ENCODE measurements at regions not wholly inside any gene's neighbourhood (a gene's known extent, or its start where the extent isn't known, plus 50 kb on each side); places are given as distances from the start of the nearest gene placed in this dataset.

- ATAC-seq = no peak
- H3K36me3 Mint-ChIP-seq = peaks cover 10% of the 10 kb centered on the region
- TF ChIP-seq NR2C2 (CRISPR knock-in tag; IDR thresholded peaks at IDR 0.05) = no peak
- TF ChIP-seq ZNF263 (CRISPR knock-in tag; IDR thresholded peaks at IDR 0.05; ENCODE audit: low read depth) = no peak
- no peak for TF ChIP-seq ZNF416 (CRISPR knock-in tag; IDR thresholded peaks at IDR 0.05)
- TF ChIP-seq, protein P1, sequence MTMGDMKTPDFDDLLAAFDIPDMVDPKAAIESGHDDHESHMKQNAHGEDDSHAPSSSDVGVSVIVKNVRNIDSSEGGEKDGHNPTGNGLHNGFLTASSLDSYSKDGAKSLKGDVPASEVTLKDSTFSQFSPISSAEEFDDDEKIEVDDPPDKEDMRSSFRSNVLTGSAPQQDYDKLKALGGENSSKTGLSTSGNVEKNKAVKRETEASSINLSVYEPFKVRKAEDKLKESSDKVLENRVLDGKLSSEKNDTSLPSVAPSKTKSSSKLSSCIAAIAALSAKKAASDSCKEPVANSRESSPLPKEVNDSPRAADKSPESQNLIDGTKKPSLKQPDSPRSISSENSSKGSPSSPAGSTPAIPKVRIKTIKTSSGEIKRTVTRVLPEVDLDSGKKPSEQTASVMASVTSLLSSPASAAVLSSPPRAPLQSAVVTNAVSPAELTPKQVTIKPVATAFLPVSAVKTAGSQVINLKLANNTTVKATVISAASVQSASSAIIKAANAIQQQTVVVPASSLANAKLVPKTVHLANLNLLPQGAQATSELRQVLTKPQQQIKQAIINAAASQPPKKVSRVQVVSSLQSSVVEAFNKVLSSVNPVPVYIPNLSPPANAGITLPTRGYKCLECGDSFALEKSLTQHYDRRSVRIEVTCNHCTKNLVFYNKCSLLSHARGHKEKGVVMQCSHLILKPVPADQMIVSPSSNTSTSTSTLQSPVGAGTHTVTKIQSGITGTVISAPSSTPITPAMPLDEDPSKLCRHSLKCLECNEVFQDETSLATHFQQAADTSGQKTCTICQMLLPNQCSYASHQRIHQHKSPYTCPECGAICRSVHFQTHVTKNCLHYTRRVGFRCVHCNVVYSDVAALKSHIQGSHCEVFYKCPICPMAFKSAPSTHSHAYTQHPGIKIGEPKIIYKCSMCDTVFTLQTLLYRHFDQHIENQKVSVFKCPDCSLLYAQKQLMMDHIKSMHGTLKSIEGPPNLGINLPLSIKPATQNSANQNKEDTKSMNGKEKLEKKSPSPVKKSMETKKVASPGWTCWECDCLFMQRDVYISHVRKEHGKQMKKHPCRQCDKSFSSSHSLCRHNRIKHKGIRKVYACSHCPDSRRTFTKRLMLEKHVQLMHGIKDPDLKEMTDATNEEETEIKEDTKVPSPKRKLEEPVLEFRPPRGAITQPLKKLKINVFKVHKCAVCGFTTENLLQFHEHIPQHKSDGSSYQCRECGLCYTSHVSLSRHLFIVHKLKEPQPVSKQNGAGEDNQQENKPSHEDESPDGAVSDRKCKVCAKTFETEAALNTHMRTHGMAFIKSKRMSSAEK (CRISPR knock-in tag; IDR thresholded peaks at IDR 0.05; ENCODE audit: borderline replicate concordance) = no peak
- TF ChIP-seq, protein P2, sequence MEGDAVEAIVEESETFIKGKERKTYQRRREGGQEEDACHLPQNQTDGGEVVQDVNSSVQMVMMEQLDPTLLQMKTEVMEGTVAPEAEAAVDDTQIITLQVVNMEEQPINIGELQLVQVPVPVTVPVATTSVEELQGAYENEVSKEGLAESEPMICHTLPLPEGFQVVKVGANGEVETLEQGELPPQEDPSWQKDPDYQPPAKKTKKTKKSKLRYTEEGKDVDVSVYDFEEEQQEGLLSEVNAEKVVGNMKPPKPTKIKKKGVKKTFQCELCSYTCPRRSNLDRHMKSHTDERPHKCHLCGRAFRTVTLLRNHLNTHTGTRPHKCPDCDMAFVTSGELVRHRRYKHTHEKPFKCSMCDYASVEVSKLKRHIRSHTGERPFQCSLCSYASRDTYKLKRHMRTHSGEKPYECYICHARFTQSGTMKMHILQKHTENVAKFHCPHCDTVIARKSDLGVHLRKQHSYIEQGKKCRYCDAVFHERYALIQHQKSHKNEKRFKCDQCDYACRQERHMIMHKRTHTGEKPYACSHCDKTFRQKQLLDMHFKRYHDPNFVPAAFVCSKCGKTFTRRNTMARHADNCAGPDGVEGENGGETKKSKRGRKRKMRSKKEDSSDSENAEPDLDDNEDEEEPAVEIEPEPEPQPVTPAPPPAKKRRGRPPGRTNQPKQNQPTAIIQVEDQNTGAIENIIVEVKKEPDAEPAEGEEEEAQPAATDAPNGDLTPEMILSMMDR (IDR thresholded peaks at IDR 0.05) = no peak
- TF ChIP-seq ZNF396 (CRISPR knock-in tag; IDR thresholded peaks at IDR 0.05; ENCODE audit: borderline replicate concordance) = no peak
- TF ChIP-seq NR1H2 (CRISPR knock-in tag; IDR thresholded peaks at IDR 0.05) = no peak
- no peak for TF ChIP-seq CREB1 (CRISPR knock-in tag; IDR thresholded peaks at IDR 0.05)
- no peak for TF ChIP-seq ZNF317 (CRISPR knock-in tag; IDR thresholded peaks at IDR 0.05; ENCODE audit: borderline replicate concordance, low read depth)
- no peak for TF ChIP-seq ZBTB43 (CRISPR knock-in tag; IDR thresholded peaks at IDR 0.05)
- TF ChIP-seq PREB (CRISPR knock-in tag; IDR thresholded peaks at IDR 0.05; ENCODE audit: borderline replicate concordance) = no peak
- peaks cover 21% of the 10 kb centered on the region for H3K4me1 Mint-ChIP-seq
- DNase-seq (ENCODE audit: low spot score) = no peak
- H3K4me3 Mint-ChIP-seq = no peak overlapping the region
- no peaks in the 10 kb centered on the region; the same call in 1 of the 2 replicates for H3K27me3 Mint-ChIP-seq (ENCODE audit: low read depth)
- ChIA-PET CTCF (interaction anchor here (0.6 to 2.8 kb wide), 6 partner anchors 16 to 133 kb away, joined by 3 to 25 read pairs (median 6); no protein-coding TSS in a partner anchor), POLR2A (no interaction called here)
- no peak overlapping the region; the same call in 1 of the 2 replicates for H3K27ac Mint-ChIP-seq
- peaks cover 18% of the 10 kb centered on the region for H3K9me3 Mint-ChIP-seq
These were observed 50.5 kb upstream of the SLC1A4 start for GRCh38 chr2:64938607-64939285.

- Mint-ChIP-seq H3K4me3 (no peak overlapping the region), H3K27me3 (ENCODE audit: low read depth) (no peaks in the 10 kb centered on the region; the same call in 1 of the 2 replicates), H3K4me1 (peaks cover 21% of the 10 kb centered on the region), H3K9me3 (peaks cover 14% of the 10 kb centered on the region), H3K36me3 (peaks cover 10% of the 10 kb centered on the region), H3K27ac (no peak overlapping the region)
- TF ChIP-seq, protein P3, sequence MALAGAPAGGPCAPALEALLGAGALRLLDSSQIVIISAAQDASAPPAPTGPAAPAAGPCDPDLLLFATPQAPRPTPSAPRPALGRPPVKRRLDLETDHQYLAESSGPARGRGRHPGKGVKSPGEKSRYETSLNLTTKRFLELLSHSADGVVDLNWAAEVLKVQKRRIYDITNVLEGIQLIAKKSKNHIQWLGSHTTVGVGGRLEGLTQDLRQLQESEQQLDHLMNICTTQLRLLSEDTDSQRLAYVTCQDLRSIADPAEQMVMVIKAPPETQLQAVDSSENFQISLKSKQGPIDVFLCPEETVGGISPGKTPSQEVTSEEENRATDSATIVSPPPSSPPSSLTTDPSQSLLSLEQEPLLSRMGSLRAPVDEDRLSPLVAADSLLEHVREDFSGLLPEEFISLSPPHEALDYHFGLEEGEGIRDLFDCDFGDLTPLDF (CRISPR knock-in tag; IDR thresholded peaks at IDR 0.05) = no peak
- no peak for TF ChIP-seq CREB1 (CRISPR knock-in tag; IDR thresholded peaks at IDR 0.05)
- no peak for TF ChIP-seq TEAD4 (CRISPR knock-in tag; IDR thresholded peaks at IDR 0.05)
- TF ChIP-seq HMGA2 (CRISPR knock-in tag; IDR thresholded peaks at IDR 0.05) = no peak
- TF ChIP-seq ZNF138 (CRISPR knock-in tag; conservative IDR thresholded peaks at IDR 0.05) = no peak
- no peak for TF ChIP-seq NFYB (CRISPR knock-in tag; conservative IDR thresholded peaks at IDR 0.05; ENCODE audit: low read depth)
- no peak for TF ChIP-seq JAZF1 (CRISPR knock-in tag; IDR thresholded peaks at IDR 0.05)
- TF ChIP-seq GTF2I (CRISPR knock-in tag; conservative IDR thresholded peaks at IDR 0.05) = no peak
- no peak for TF ChIP-seq ZBTB43 (CRISPR knock-in tag; IDR thresholded peaks at IDR 0.05)
- ChIA-PET POLR2A (no interaction called here), CTCF (interaction anchor here (0.6 to 1.0 kb wide), 5 partner anchors 17 to 133 kb away, joined by 3 to 8 read pairs (median 4); no protein-coding TSS in a partner anchor)
- DNase-seq (ENCODE audit: low spot score) (peak; percentile 21), ATAC-seq (peak; percentile 68)
These were observed 49.8 kb upstream of the SLC1A4 start for GRCh38 chr2:64939332-64939917.

Measured in WTC11 (cell line).